Retinal pigment epithelial cell (primary cell): ENCODE measurements at regions not wholly inside any gene's neighbourhood (a gene's known extent, or its start where the extent isn't known, plus 50 kb on each side); places are given as distances from the start of the nearest gene placed in this dataset.

Experiments used
- DNase-seq: peaks from one replicate; pipeline ENCODE4 v3.0.0-alpha.2; 2010; ENCODE audit warnings: low read depth
- H3K4me3 ChIP-seq: 2 replicates; pipeline ENCODE4 v1.5.1; 2011; ENCODE audit warnings: mild to moderate bottlenecking, low read length, control low read depth, moderate library complexity
- TF ChIP-seq, protein P1 (sequence below): conservative IDR thresholded peaks from 2 replicates; pipeline ENCODE4 v1.5.1; 2011; ENCODE audit warnings: low read depth, low read length, control low read depth, inconsistent platforms

DNA sequence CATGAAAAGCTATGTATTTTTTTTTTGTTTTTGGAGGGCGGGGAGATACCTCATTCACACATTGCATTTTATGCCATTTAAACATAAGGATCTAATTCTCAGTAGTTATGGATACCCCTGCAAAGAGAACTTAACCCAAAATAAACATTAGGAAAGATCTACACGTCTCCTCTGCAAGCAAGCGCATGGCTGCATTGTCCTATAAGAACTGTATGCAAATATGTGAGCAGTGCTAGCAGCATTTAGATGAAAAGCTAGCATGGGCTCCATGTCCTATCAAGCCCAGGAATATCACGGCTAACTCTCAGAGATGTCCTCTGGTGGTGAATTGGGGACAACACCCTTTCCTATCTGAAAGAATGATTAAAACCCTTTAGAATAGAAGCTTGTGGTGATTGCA is 292.8 kb downstream of the MEX3B start:
- TF ChIP-seq, protein P1, sequence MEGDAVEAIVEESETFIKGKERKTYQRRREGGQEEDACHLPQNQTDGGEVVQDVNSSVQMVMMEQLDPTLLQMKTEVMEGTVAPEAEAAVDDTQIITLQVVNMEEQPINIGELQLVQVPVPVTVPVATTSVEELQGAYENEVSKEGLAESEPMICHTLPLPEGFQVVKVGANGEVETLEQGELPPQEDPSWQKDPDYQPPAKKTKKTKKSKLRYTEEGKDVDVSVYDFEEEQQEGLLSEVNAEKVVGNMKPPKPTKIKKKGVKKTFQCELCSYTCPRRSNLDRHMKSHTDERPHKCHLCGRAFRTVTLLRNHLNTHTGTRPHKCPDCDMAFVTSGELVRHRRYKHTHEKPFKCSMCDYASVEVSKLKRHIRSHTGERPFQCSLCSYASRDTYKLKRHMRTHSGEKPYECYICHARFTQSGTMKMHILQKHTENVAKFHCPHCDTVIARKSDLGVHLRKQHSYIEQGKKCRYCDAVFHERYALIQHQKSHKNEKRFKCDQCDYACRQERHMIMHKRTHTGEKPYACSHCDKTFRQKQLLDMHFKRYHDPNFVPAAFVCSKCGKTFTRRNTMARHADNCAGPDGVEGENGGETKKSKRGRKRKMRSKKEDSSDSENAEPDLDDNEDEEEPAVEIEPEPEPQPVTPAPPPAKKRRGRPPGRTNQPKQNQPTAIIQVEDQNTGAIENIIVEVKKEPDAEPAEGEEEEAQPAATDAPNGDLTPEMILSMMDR, result no peak
- no peak overlapping the region for H3K4me3 ChIP-seq
- DNase-seq, result no peak

DNA sequence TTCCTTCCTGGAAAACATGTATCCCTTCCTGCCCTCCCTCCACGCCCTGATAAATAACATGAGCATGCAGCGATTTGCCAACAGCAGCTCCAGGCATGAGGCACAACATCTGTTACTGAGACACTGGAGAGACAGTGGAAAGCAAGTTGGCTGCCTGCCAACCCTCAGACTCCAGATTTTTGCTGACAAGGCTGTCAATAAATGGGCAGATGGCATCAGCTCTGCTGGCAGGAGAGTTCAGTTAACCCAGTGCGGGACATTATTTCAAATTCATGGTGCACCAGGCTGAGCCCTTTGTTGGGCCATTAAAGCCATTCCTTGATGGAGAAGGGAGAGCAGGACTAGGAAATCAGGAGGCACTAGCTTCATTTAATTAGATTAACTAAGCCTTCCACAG is 293.3 kb downstream of the MEX3B start:
- TF ChIP-seq, protein P1, result no peak
- H3K4me3 ChIP-seq, result no peak overlapping the region
- DNase-seq, result no peak

DNA sequence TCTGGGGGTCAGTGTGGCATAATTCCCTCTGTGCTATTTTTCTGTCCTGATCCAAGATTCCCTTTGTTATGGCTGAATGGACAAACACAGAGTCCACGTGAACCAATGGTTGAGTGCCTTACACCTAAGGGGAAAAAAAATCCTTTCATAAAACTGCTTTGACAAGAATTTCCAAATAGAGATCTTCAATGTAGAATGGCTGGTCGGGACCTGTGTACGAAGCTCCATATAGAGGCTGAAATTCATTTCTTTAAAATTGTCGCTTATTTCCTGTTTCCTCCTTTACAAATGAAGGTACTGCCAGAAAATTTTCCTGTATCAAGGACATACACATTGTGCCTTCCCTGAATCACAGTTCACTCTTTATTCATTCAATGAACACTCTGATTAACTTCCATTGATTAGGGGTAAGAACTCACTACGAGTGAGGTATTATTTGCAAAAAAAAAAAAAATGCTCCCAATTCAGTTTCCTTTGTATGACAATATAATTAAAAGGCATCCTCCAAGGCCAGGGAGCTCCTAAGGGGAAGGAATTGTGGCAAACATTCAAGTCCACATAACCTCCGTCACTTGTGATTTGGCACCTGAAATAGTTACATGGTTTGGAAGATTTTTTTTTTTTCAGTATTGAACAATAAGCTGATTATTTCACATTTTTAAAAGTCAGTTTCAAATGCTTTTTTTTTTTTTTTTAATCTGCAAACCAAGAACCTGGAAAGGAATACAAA is 293.8 kb downstream of the MEX3B start:
- no peak for DNase-seq
- TF ChIP-seq, protein P1, result no peak
- H3K4me3 ChIP-seq, result no peak overlapping the region

DNA sequence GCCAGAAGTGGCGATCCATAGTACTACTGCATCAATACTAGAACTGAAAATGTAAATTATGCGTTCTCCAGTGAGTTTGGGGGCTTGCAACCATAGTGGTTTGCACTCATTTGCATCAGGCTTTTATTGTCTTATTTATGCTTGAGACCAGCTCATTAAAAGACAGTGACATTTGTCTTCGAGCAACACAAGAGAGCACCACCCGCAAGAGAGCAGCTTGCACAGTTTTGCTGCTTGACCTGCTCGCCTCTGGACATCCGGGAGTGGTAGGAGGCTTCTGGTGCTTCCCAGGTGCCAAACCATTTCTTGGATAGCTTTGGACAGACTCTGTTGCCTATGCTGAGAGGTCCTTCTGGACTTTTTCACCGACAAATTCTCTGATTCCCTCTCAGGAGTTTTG is 294.6 kb downstream of the MEX3B start:
- H3K4me3 ChIP-seq, result no peak overlapping the region
- no peak for DNase-seq
- TF ChIP-seq, protein P1, result no peak

DNA sequence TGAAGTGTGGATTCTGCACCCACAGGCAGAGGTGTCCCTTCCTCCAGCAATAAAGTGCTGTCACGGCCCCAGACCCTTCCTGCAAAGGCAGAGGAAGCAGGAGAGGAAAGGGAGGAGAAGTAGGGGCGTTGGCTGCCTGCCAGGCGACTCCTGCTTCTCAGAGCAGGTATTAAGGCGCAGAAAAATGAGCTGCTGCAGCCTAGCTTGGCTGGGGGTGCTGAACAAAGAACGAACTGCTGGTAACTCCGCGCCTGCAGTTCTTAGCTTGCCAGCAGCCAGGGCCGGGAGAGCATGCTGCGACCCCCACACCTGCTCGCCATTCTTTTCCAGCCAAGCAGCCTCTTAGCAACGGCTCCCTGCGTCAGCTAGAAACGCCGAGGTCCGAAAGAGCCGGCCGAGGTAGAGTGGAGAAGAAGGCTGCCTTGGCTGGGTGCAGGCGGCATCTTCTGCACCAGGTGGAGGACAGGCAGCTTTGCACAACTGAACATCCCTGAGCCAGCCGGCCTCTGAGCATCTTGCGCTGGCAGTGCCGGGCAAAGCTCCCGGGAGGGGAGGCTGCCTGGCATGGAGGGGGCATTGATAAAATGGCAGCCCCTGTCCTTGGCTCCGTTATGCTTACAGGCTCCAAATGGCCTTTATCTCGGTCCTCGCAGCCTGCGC is 296.0 kb downstream of the MEX3B start:
- H3K4me3 ChIP-seq, result no peak overlapping the region
- TF ChIP-seq, protein P1, result no peak
- no peak for DNase-seq

DNA sequence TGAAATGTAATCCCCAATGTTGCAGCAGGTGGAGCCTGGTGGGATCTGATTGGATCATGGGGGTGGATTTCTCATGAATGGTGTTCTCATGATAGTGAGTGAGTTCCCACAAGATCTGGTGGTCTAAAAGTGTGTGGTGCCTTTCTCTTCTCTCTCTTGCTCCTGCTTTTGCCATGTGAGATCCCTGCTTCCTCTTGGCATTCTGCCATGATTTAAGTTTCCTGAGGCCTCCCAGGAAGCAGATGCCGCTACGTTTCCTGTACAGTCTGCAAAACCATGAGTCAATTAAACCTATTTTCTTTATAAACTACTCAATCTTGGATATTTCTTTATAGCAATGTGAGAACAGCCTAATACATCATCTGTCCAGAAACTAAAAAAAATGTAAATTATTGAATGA is 298.3 kb downstream of the MEX3B start:
- no peak overlapping the region for H3K4me3 ChIP-seq
- TF ChIP-seq, protein P1, result no peak
- no peak for DNase-seq

DNA sequence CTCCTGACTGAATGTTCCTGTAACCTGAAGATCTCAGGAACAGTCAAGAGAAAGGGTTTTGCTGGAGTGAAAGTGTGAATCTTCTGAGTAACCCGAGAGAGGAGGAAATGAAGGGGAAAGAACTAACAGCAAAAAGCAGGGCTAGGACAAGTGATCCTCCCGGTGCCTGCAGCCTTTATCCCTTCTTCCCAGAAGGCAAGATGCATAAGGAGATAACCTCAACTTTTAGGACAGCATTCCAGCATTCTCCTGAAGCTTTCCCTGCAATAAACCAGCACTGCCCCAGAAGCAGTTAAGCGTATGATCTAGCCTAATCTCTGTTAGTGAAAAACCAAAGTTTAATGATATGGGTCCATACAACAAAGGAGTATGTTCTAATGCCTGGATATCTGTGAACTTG is 298.8 kb downstream of the MEX3B start:
- TF ChIP-seq, protein P1, result no peak
- H3K4me3 ChIP-seq, result no peak overlapping the region
- DNase-seq, result no peak
